ENCODE measurements at regions not wholly inside any gene's neighbourhood (a gene's known extent, or its start where the extent isn't known, plus 50 kb on each side); places are given as distances from the start of the nearest gene placed in this dataset.

- POLR2A ChIA-PET: no interaction called here
- H3K4me1 ChIP-seq (ENCODE audit: control insufficient read depth, insufficient read depth, low read length): no peaks in the 10 kb centered on the region
Observed at GRCh38 chr10:111452153-111452552, 375.3 kb downstream of the ADRA2A start.

More at GRCh38 chr10:111452153-111452552, 375.3 kb downstream of the ADRA2A start:
- Histone ChIP-seq H3K4me3 (ENCODE audit: low read depth, low read length) (no peak overlapping the region), H3K27ac (ENCODE audit: extremely low read depth, low read depth, low read length) (no peak overlapping the region), H3K9me3 (ENCODE audit: control insufficient read depth, insufficient read depth, low read depth, low read length) (no peaks in the 10 kb centered on the region), H3K36me3 (ENCODE audit: control insufficient read depth in 2 of 2, insufficient read depth in 1 of 2, low read length in 2 of 2) (no peaks in the 10 kb centered on the region)
- TF ChIP-seq ZNF214 (tag by site-specific recombination; IDR thresholded peaks at IDR 0.05; ENCODE audit: borderline replicate concordance) (no peak), ZNF677 (tag by site-specific recombination; IDR thresholded peaks at IDR 0.05) (no peak), ZNF785 (tag by site-specific recombination; IDR thresholded peaks at IDR 0.05) (no peak), ZNF701 (tag by site-specific recombination; IDR thresholded peaks at IDR 0.05) (no peak), FEZF1 (tag by site-specific recombination; IDR thresholded peaks at IDR 0.05) (no peak), PRDM2 (tag by site-specific recombination; IDR thresholded peaks at IDR 0.05; ENCODE audit: borderline replicate concordance) (no peak), ZNF596 (tag by site-specific recombination; IDR thresholded peaks at IDR 0.05) (no peak), ZNF549 (tag by site-specific recombination; IDR thresholded peaks at IDR 0.05) (no peak), ZNF211 (tag by site-specific recombination; IDR thresholded peaks at IDR 0.05; ENCODE audit: low read depth) (no peak), OVOL3 (tag by site-specific recombination; IDR thresholded peaks at IDR 0.05) (no peak), ZNF692 (tag by site-specific recombination; IDR thresholded peaks at IDR 0.05) (no peak)
- TF ChIP-seq, protein P1, sequence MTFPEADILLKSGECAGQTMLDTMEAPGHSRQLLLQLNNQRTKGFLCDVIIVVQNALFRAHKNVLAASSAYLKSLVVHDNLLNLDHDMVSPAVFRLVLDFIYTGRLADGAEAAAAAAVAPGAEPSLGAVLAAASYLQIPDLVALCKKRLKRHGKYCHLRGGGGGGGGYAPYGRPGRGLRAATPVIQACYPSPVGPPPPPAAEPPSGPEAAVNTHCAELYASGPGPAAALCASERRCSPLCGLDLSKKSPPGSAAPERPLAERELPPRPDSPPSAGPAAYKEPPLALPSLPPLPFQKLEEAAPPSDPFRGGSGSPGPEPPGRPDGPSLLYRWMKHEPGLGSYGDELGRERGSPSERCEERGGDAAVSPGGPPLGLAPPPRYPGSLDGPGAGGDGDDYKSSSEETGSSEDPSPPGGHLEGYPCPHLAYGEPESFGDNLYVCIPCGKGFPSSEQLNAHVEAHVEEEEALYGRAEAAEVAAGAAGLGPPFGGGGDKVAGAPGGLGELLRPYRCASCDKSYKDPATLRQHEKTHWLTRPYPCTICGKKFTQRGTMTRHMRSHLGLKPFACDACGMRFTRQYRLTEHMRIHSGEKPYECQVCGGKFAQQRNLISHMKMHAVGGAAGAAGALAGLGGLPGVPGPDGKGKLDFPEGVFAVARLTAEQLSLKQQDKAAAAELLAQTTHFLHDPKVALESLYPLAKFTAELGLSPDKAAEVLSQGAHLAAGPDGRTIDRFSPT (tag by site-specific recombination; IDR thresholded peaks at IDR 0.05): no peak
- CTCF ChIA-PET: no interaction called here

All from HEK293 (cell line).